Astrocyte (in vitro differentiated cells and primary cell): ENCODE measurements at regions not wholly inside any gene's neighbourhood (a gene's known extent, or its start where the extent isn't known, plus 50 kb on each side); places are given as distances from the start of the nearest gene placed in this dataset.

ENCODE experiments used
- DNase-seq: peaks from one replicate; pipeline ENCODE4 v3.0.0-alpha.2; 2010; ENCODE audit warnings: low read depth
- FAIRE-seq: peaks from 2 replicates; lab custom pipeline; 2011; peaks lifted over from hg19 to GRCh38; lab: Jason Lieb, UNC
- H2AFZ ChIP-seq: 2 replicates; pipeline ENCODE4 v1.6.0; 2012; ENCODE audit warnings: low read depth, low read length, inconsistent platforms
- H3K27ac ChIP-seq: 2 replicates; pipeline ENCODE4 v1.5.1; 2011; ENCODE audit warnings: low read depth, low read length, inconsistent platforms
- H3K27me3 ChIP-seq: 2 replicates; pipeline ENCODE4 v1.6.0; 2011; ENCODE audit warnings: low read length, inconsistent platforms; ENCODE audit not compliant: insufficient read depth
- H3K36me3 ChIP-seq: 2 replicates; pipeline ENCODE4 v1.5.1; 2011; ENCODE audit warnings: low read length, inconsistent platforms; ENCODE audit not compliant: insufficient read depth
- H3K4me1 ChIP-seq: 2 replicates; pipeline ENCODE4 v1.5.1; 2011; ENCODE audit warnings: low read length, inconsistent platforms; ENCODE audit not compliant: insufficient read depth
- H3K4me2 ChIP-seq: 2 replicates; pipeline ENCODE4 v1.6.0; 2012; ENCODE audit warnings: low read length, inconsistent platforms
- H3K4me3 ChIP-seq: 2 replicates; pipeline ENCODE4 v1.5.1; 2011; ENCODE audit warnings: low read depth, mild to moderate bottlenecking, low read length, inconsistent platforms; ENCODE audit not compliant: insufficient read depth
- H3K79me2 ChIP-seq: 2 replicates; pipeline ENCODE4 v1.6.0; 2012; ENCODE audit warnings: mild to moderate bottlenecking, low read length, inconsistent platforms; ENCODE audit not compliant: insufficient read depth
- H3K9ac ChIP-seq: 2 replicates; pipeline ENCODE4 v1.6.0; 2012; ENCODE audit warnings: mild to moderate bottlenecking, low read length, inconsistent platforms
- H3K9me3 ChIP-seq: 2 replicates; pipeline ENCODE4 v1.5.1; 2012; ENCODE audit warnings: low read depth, mild to moderate bottlenecking, low read length, inconsistent platforms; ENCODE audit not compliant: insufficient read depth
- H4K20me1 ChIP-seq: 2 replicates; pipeline ENCODE4 v1.6.0; 2012; ENCODE audit warnings: low read length, inconsistent platforms; ENCODE audit not compliant: insufficient read depth
- H3K27ac Mint-ChIP-seq: one replicate; pipeline ENCODE4 v1.8.0; 2021; ENCODE audit warnings: mild to moderate bottlenecking, mixed read lengths; ENCODE audit not compliant: unreplicated experiment
- H3K27me3 Mint-ChIP-seq: one replicate; pipeline ENCODE4 v1.8.0; 2021; ENCODE audit warnings: low read depth, mixed read lengths; ENCODE audit not compliant: unreplicated experiment
- H3K36me3 Mint-ChIP-seq: one replicate; pipeline ENCODE4 v1.8.0; 2021; ENCODE audit warnings: low read depth, mixed read lengths; ENCODE audit not compliant: unreplicated experiment
- H3K4me1 Mint-ChIP-seq: one replicate; pipeline ENCODE4 v1.8.0; 2021; ENCODE audit warnings: low read depth, mixed read lengths; ENCODE audit not compliant: unreplicated experiment
- H3K4me3 Mint-ChIP-seq: one replicate; pipeline ENCODE4 v1.8.0; 2021; ENCODE audit warnings: mild to moderate bottlenecking, moderate library complexity, mixed read lengths; ENCODE audit not compliant: unreplicated experiment
- H3K9me3 Mint-ChIP-seq: one replicate; pipeline ENCODE4 v1.8.0; 2021; ENCODE audit warnings: mild to moderate bottlenecking, mixed read lengths; ENCODE audit not compliant: unreplicated experiment
- CTCF ChIP-seq: IDR thresholded peaks from 2 replicates; pipeline ENCODE4 v1.5.1; 2011; ENCODE audit warnings: low read depth, mild to moderate bottlenecking, inconsistent platforms, low read length, moderate library complexity; ENCODE audit not compliant: insufficient read depth
- EZH2 ChIP-seq: IDR thresholded peaks from 2 replicates; pipeline ENCODE4 v1.6.1; 2012; ENCODE audit warnings: mild to moderate bottlenecking, low read length, inconsistent platforms; ENCODE audit not compliant: insufficient read depth

- H3K36me3 ChIP-seq: no peaks in the 10 kb centered on the region
- H3K27ac Mint-ChIP-seq: no peak overlapping the region
- H3K4me1 ChIP-seq: no peaks in the 10 kb centered on the region
- DNase-seq: no peak
- H3K9ac ChIP-seq: no peak overlapping the region
- H3K36me3 Mint-ChIP-seq: no peaks in the 10 kb centered on the region
- H3K4me3 Mint-ChIP-seq: no peak overlapping the region
- H3K4me2 ChIP-seq: no peak overlapping the region
- H3K9me3 ChIP-seq: no peaks in the 10 kb centered on the region
- H3K27me3 ChIP-seq: peaks cover 30% of the 10 kb centered on the region
- peaks cover 8% of the 10 kb centered on the region for H3K9me3 Mint-ChIP-seq
- H3K4me3 ChIP-seq: no peak overlapping the region
- TF ChIP-seq CTCF (no peak), EZH2 (no peak)
- FAIRE-seq: no peak
- no peaks in the 10 kb centered on the region for H3K79me2 ChIP-seq
- no peaks in the 10 kb centered on the region for H3K4me1 Mint-ChIP-seq
- peaks cover 53% of the 10 kb centered on the region for H3K27me3 Mint-ChIP-seq
- no peak overlapping the region for H2AFZ ChIP-seq
- H3K27ac ChIP-seq: no peak overlapping the region
- H4K20me1 ChIP-seq: no peaks in the 10 kb centered on the region
Measured at GRCh38 chr10:78432583-78432982, 398.9 kb downstream of the RPS24 start.

- Histone ChIP-seq H3K36me3 (no peaks in the 10 kb centered on the region), H2AFZ (no peak overlapping the region), H3K4me3 (no peak overlapping the region), H3K79me2 (no peaks in the 10 kb centered on the region), H3K4me1 (no peaks in the 10 kb centered on the region), H3K4me2 (no peak overlapping the region), H3K9ac (no peak overlapping the region), H3K27me3 (peaks cover 33% of the 10 kb centered on the region), H3K9me3 (no peaks in the 10 kb centered on the region), H3K27ac (no peak overlapping the region), H4K20me1 (no peaks in the 10 kb centered on the region)
- Mint-ChIP-seq H3K36me3 (no peaks in the 10 kb centered on the region), H3K4me3 (no peak overlapping the region), H3K27ac (no peak overlapping the region), H3K9me3 (peaks cover 8% of the 10 kb centered on the region), H3K27me3 (peaks cover 56% of the 10 kb centered on the region), H3K4me1 (no peaks in the 10 kb centered on the region)
- FAIRE-seq (no peak), DNase-seq (no peak)
- TF ChIP-seq CTCF: no peak
- TF ChIP-seq EZH2: no peak
Measured at GRCh38 chr10:78433076-78433595, 399.5 kb downstream of the RPS24 start.

- Histone ChIP-seq H3K36me3 (no peaks in the 10 kb centered on the region), H2AFZ (no peak overlapping the region), H3K79me2 (no peaks in the 10 kb centered on the region), H4K20me1 (no peaks in the 10 kb centered on the region), H3K4me1 (no peaks in the 10 kb centered on the region), H3K27me3 (peaks cover 35% of the 10 kb centered on the region), H3K9ac (no peak overlapping the region), H3K4me3 (no peak overlapping the region), H3K27ac (no peak overlapping the region), H3K9me3 (no peaks in the 10 kb centered on the region), H3K4me2 (no peak overlapping the region)
- Mint-ChIP-seq H3K27ac (no peak overlapping the region), H3K27me3 (peaks cover 62% of the 10 kb centered on the region), H3K4me3 (no peak overlapping the region), H3K4me1 (no peaks in the 10 kb centered on the region), H3K9me3 (peaks cover 8% of the 10 kb centered on the region), H3K36me3 (no peaks in the 10 kb centered on the region)
- no peak for DNase-seq
- no peak for FAIRE-seq
- TF ChIP-seq CTCF: no peak
- TF ChIP-seq EZH2: no peak
Measured at GRCh38 chr10:78433766-78434535, 400.3 kb downstream of the RPS24 start.
